ENCODE measurements at regions not wholly inside any gene's neighbourhood (a gene's known extent, or its start where the extent isn't known, plus 50 kb on each side); places are given as distances from the start of the nearest gene placed in this dataset.

GRCh38 chr6:3656076-3656475 lies 95.4 kb downstream of the PXDC1 start:
- Histone ChIP-seq H2BK5ac (ENCODE audit: low read depth, low read length, poor library complexity, severe bottlenecking) (no peak overlapping the region), H3K9ac (ENCODE audit: low read depth, low read length) (no peak overlapping the region), H3K14ac (replicated peaks; ENCODE audit: low read depth, low read length) (no peak overlapping the region), H3K56ac (ENCODE audit: extremely low read depth, insufficient read depth, low read length) (no peak overlapping the region), H3K9me3 (ENCODE audit: control insufficient read depth, insufficient read depth, low read length) (no peaks in the 10 kb centered on the region), H4K91ac (ENCODE audit: insufficient read depth, low read depth, low read length) (no peak overlapping the region), H2AFZ (replicated peaks; ENCODE audit: low read length, poor library complexity) (no peak overlapping the region), H3K4me3 (ENCODE audit: insufficient read depth, low read depth, low read length) (no peak overlapping the region), H2AK9ac (replicated peaks; ENCODE audit: low read depth, low read length, poor library complexity) (no peak overlapping the region), H3K79me1 (ENCODE audit: low read depth in 1 of 2, low read length in 2 of 2) (no peaks in the 10 kb centered on the region), H3K23ac (ENCODE audit: low read depth, low read length) (no peak overlapping the region), H3K27me3 (ENCODE audit: control insufficient read depth, insufficient read depth, low read length) (peaks cover 45% of the 10 kb centered on the region), H2BK120ac (ENCODE audit: low read depth, low read length) (no peak overlapping the region), H4K8ac (ENCODE audit: low read depth in 2 of 2, low read length in 2 of 2) (no peak overlapping the region), H3K9me1 (ENCODE audit: insufficient read depth, low read length) (no peaks in the 10 kb centered on the region), H4K20me1 (ENCODE audit: insufficient read depth, low read length) (no peaks in the 10 kb centered on the region), H3K4me1 (ENCODE audit: control insufficient read depth, insufficient read depth, low read length) (no peaks in the 10 kb centered on the region), H2AK5ac (ENCODE audit: low read depth, low read length) (no peak overlapping the region), H3K4ac (ENCODE audit: low read depth, low read length) (no peak overlapping the region), H3K4me2 (ENCODE audit: low read depth, low read length) (no peak overlapping the region), H3K18ac (ENCODE audit: low read depth, low read length) (no peak overlapping the region), H4K5ac (ENCODE audit: low read depth, low read length) (no peak overlapping the region), H2BK15ac (ENCODE audit: low read depth, low read length) (no peak overlapping the region), H2BK20ac (ENCODE audit: low read depth, low read length) (no peak overlapping the region), H3K27ac (ENCODE audit: insufficient read depth, low read length) (no peak overlapping the region), H3K36me3 (ENCODE audit: control insufficient read depth, insufficient read depth, low read length) (no peaks in the 10 kb centered on the region)
- POLR2A ChIA-PET (ENCODE audit: unreplicated experiment): no interaction called here
- ATAC-seq (ENCODE audit: low read depth) (no peak), DNase-seq (no peak)
- no peak for TF ChIP-seq MXI1 (IDR thresholded peaks at IDR 0.05; ENCODE audit: borderline replicate concordance, low read depth, low read length)
- no peak for TF ChIP-seq POLR2A (IDR thresholded peaks at IDR 0.05; ENCODE audit: low read depth, low read length)
- TF ChIP-seq MAZ (IDR thresholded peaks at IDR 0.05; ENCODE audit: borderline replicate concordance, low read depth, low read length): no peak
- TF ChIP-seq RCOR1 (IDR thresholded peaks at IDR 0.05; ENCODE audit: insufficient replicate concordance, low read length): no peak
- no peak for TF ChIP-seq SMC3 (IDR thresholded peaks at IDR 0.05; ENCODE audit: low read depth, low read length)
- TF ChIP-seq ELK1 (IDR thresholded peaks at IDR 0.05; ENCODE audit: borderline replicate concordance, low read depth, low read length): no peak
- TF ChIP-seq USF2 (IDR thresholded peaks at IDR 0.05; ENCODE audit: low read depth, low read length): no peak
- no peak for TF ChIP-seq CEBPB (IDR thresholded peaks at IDR 0.05; ENCODE audit: low read depth, low read length)
- no peak for TF ChIP-seq CHD1 (IDR thresholded peaks at IDR 0.05; ENCODE audit: low read depth, low read length)
- TF ChIP-seq CTCF (conservative IDR thresholded peaks at IDR 0.05; ENCODE audit: low read depth, low read length): no peak
- CTCF ChIA-PET: interaction anchor here (0.6 kb wide), 1 partner anchor 33 kb away, joined by 5 read pairs; no protein-coding TSS in a partner anchor
- dilution Hi-C loops (cut with HindIII; ENCODE audit: low sequenced_read_pairs, unreplicated experiment): no loop called here
- no TSS peak for BruUV-seq (replicated peaks)
- 100% methylated on average over 1 of the region's 5 CpGs; no CpG with 5 or more reads in 1 of the 2 experiments for WGBS, 2 experiments (ENCODE audit: extremely low coverage in 2 of 2, insufficient read length in 1 of 2)
- intact Hi-C loops (cut with micrococcal nuclease): no loop called here
- in situ Hi-C loops (cut with MboI; ENCODE audit: low sequenced_read_pairs): no loop called here
